GM04503 (cell line): ENCODE measurements at regions not wholly inside any gene's neighbourhood (a gene's known extent, or its start where the extent isn't known, plus 50 kb on each side); places are given as distances from the start of the nearest gene placed in this dataset.
"Not testable (repeated sequence)": the region's sequence is repeated elsewhere in the genome, so short reads cannot be mapped to it uniquely, and the experiment has no call there.

ENCODE experiments used
- DNase-seq: peaks from one replicate; pipeline ENCODE4 v3.0.0-alpha.2; 2012; ENCODE audit warnings: low read depth

GRCh38 chrX:98065151-98065550, 1181.4 kb downstream of the RPA4 start:
- no peak for DNase-seq

- peak; percentile 27 for DNase-seq
Measured at GRCh38 chrX:98067611-98068010, 1183.9 kb downstream of the RPA4 start.

GRCh38 chrX:98068024-98068580, 1184.4 kb downstream of the RPA4 start:
- DNase-seq: no peak

DNA sequence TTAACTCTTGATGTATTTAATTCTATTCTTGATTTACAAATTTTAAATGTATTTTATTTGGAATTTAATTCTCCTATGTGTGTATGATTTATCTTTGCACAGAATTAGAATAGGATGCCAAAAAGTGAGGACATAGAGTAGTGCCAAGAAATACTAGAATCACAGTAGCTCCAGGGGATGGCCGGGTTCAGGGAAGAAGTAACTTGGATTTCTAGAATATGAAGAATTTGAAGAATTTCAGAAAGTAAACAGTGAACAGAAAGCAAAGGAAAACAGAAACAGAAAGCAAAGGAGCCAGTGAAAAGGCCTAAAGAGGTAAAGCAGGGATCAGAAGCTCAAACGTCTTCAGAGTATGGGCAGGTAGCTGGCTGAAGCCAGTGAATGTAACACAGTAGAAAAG, 1187.6 kb downstream of the RPA4 start:
- DNase-seq: no peak

- no peak for DNase-seq
Measured at GRCh38 chrX:98077440-98077839, 1193.7 kb downstream of the RPA4 start.

GRCh38 chrX:98111684-98112083, 1228.0 kb downstream of the RPA4 start:
- no peak for DNase-seq

DNA sequence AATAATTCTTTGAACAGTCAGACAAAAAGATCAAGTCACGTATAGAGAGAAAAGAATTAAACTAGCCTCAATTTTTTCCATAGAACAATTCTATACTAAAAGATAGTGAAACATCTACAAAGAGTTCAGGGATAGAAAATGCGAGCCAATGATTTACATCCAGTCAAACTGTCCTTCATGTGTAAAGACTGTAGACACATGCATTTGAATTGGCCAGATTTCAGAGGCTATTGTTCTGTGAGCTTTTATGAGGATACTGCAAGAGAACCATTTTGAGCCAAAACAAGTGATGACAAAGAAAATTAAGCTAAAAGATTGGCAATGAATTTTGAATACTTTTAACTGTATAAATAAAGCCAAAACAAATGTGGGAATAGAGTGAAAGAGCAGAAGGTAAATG, 1230.3 kb downstream of the RPA4 start:
- DNase-seq: no peak

DNA sequence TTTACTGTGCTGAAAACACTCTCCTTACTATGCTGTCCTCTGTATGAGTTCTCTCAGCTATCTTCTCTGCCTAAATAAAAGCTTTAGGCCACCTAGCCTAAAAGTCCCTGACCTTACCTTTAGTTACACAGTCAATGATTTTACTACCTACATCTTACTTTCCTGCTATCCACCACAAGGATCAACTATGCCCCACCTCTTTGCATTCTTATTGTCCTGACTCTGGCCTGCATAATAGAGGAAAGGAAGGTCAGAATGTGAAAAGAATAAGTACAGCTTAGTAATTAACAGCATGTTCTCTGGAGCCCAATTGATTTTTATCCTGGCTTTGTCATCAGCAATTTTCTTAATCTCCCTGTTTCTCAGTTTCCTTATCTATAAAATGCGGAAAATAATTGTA, 1257.8 kb downstream of the RPA4 start:
- no peak for DNase-seq

DNA sequence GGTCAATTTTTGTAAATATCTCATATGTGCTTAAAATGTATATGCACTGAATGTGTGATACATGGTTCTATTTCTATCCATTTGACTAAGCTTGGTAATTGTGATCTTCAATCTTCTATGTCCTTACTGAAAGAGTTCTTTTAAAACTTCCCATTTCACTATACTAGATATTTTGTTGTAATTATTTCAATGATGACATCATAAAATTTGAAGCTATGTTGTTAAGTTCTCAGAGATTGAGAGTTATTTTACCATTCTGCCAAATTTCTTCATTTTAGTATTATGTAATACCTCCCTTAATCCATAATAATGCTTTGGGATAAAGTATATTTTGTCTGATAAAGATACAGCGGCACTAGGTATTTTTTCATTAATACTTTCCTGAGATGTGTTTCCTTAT, 1307.3 kb downstream of the RPA4 start:
- DNase-seq: no peak

- no peak for DNase-seq
Measured at GRCh38 chrX:98194036-98194435, 1310.3 kb downstream of the RPA4 start.

GRCh38 chrX:98203800-98204199, 1320.1 kb downstream of the RPA4 start:
- DNase-seq: no peak

DNA sequence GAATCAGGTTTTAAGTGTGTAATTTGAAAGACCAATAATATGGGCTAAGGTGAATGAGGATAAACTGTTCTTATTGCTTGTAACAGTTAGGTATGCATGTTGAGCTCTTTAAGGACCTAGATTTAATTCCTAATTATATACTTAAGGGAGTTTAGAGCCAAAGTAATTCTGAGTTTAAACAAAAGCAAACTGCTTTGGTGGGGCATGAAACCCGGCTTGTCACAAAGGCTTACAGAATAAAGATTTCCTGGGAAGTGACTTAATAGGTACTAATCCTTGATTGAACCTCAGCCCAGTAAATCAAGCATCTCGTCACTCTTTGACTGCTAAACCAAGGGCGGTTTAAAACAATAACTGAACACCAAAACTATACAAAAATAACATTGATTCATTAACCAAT, 1324.2 kb downstream of the RPA4 start:
- DNase-seq: no peak

- no peak for DNase-seq
Measured at GRCh38 chrX:98231003-98231402, 1347.3 kb downstream of the RPA4 start.

DNA sequence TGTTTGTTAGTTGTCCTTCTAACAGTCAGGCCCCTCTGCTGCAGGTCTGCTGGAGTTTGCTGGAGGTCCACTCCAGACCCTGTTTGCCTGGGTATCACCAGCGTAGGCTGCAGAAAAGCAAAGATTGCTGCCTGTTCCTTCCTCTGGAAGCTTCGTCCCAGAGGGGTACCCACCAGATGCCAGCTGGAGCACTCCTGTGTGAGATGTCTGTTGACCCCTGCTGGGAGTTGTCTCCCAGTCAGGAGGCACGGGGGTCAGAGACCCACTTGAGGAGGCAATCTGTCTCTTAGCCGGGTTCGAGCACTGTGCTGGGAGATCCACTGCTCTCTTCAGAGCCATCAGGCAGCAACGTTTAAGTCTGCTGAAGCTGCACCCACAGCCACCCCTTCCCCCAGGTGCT, 1356.4 kb downstream of the RPA4 start:
- DNase-seq: not testable (repeated sequence)

GRCh38 chrX:98263135-98263534, 1379.4 kb downstream of the RPA4 start:
- DNase-seq: no peak

DNA sequence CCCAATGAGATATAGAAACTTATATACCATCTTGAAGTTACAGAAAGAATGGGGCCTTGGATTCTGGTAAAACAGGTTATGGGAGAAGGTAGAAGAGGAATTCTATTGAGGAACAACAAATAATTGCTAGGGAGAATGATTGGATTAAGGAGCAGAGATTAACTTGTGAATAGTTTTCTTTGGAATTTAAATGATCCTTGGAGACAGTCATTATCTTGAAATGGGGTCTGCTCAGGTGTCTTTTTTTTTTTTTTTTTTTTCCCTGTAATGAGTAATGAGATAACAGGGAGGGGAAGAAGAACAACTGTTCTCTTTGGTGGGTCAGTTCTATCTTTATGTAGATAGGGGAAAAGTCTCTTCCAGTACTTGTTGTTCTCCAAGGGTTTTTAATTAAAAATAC, 1406.0 kb downstream of the RPA4 start:
- no peak for DNase-seq

- DNase-seq: no peak
Measured at GRCh38 chrX:98294310-98294709, 1410.6 kb downstream of the RPA4 start.

DNA sequence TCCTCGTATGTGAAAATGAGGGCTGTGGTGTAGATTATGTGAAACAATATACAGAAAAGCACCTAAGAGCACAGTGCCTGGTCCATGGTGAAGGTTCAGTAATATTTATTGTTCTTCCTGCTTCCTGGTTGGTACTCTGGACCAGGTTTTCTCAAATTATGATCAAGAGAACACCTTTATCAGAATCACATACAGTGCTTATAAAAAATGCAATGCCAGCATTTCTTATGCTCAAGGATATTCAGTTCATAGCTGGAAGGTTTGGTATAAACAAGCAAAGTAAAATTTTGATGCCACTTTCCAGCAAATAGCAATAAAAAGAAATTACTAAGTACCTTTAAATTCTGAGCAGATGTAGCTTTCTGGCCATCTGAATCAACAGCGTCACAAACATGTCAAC, 1412.4 kb downstream of the RPA4 start:
- no peak for DNase-seq

- DNase-seq: no peak
Measured at GRCh38 chrX:98299785-98300184, 1416.1 kb downstream of the RPA4 start.

DNA sequence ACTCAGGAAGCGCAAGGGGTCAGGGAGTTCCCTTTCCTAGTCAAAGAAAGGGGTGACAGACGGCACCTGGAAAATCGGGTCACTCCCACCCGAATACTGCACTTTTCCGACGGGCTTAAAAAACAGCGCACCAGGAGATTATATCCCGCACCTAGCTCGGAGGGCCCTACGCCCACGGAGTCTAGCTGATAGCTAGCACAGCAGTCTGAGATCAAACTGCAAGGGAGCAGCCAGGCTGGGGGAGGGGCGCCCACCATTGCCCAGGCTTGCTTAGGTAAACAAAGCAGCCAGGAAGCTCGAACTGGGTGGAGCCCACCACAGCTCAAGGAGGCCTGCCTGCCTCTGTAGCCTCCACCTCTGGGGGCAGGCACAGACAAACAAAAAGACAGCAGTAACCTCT, 1416.8 kb downstream of the RPA4 start:
- not testable (repeated sequence) for DNase-seq

GRCh38 chrX:98331407-98331806, 1447.7 kb downstream of the RPA4 start:
- DNase-seq: no peak

GRCh38 chrX:98338544-98338943, 1454.8 kb downstream of the RPA4 start:
- DNase-seq: no peak

DNA sequence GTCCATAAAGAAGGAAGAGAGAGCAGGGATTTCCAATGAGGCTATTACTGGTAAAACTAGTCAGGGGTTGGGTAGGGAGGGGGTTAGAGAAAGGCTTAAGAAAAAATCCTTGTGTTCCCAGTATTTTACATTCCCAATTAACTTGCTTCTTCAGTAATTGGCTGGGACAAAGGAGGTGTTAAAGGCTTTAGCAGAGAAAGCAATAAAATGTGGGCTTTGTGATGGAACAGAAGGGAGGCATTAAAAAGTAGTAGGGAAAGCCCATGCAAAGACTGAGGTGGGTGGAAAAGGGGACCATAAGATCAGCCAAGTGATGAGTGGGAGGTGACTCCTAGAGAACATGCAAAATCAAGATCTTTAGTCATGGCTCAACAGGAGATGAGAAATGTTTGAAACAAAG, 1467.2 kb downstream of the RPA4 start:
- DNase-seq: no peak

DNA sequence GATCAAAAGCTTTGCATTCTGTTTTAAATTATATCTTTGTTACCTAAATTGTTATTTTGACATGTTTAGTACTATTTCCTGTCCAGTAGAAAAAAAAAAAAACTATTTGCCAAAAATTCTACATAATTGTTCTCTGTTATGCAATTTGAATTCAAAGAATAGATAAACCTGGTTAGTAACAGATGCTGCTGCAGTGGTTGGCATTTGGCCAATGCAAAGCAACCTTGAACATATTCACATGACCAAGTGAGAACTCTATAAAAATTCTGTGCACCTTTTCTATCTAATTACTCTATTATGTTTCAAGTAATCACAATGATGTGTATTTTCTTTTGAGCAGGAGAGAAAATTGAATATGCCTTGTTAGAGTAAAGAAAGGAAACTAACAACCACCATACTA, 1473.4 kb downstream of the RPA4 start:
- no peak for DNase-seq

- DNase-seq: no peak
Measured at GRCh38 chrX:98362630-98363029, 1478.9 kb downstream of the RPA4 start.
